Endothelial cell of umbilical vein (primary cell): ENCODE measurements at regions not wholly inside any gene's neighbourhood (a gene's known extent, or its start where the extent isn't known, plus 50 kb on each side); places are given as distances from the start of the nearest gene placed in this dataset.
A peak's percentile ranks its signal among the peaks of the same experiment; 100 is the strongest.

Source experiments
- BruUV-seq: library from RNA; stranded (reverse); fragments of 400-500 nt; replicated peaks from 2 replicates; lab custom pipeline; 2021; lab: Mats Ljungman, UMichigan
- CTCF ChIA-PET: fragments of 300-600, 350-600 bp; sonication (Branson Sonifier 250); formaldehyde crosslinking; loops from one replicate; lab custom pipeline; 2021; ENCODE audit warnings: antibody characterized with exemption, inconsistent platforms; lab: Charles Lee
- POLR2A ChIA-PET: fragments of 300-600, 350-600 bp; sonication (Branson Sonifier 250); formaldehyde crosslinking; loops from one replicate; lab custom pipeline; 2021; ENCODE audit warnings: antibody characterized with exemption, inconsistent platforms; lab: Charles Lee
- DNase-seq: peaks from one replicate; pipeline ENCODE4 v3.0.0-alpha.2; 2011; ENCODE audit warnings: low read depth, low spot score
- FAIRE-seq: peaks from 2 replicates; lab custom pipeline; 2011; peaks lifted over from hg19 to GRCh38; lab: Jason Lieb, UNC
- H2AFZ ChIP-seq: 2 replicates; pipeline ENCODE4 v1.6.0; 2012; ENCODE audit warnings: low read depth, low read length, control low read depth, inconsistent platforms
- H3K27ac ChIP-seq: 2 replicates; pipeline ENCODE4 v1.5.1; 2011; ENCODE audit warnings: low read depth, mild to moderate bottlenecking, control low read depth, low read length, moderate library complexity; ENCODE audit not compliant: insufficient read depth
- H3K27me3 ChIP-seq, 2 experiments: 2 replicates each; pipeline versions ENCODE4 v1.6.0 to v1.6.1; 2011; ENCODE audit warnings: low read length in 2 of 2, mixed read lengths in 1 of 2; ENCODE audit not compliant: control insufficient read depth in 2 of 2, insufficient read depth in 2 of 2
- H3K36me3 ChIP-seq, 2 experiments: 2 replicates in 1 of 2; 3 replicates in 1 of 2; pipeline ENCODE4 v1.5.1; 2011; ENCODE audit warnings: low read length in 2 of 2, mild to moderate bottlenecking in 1 of 2, moderate library complexity in 1 of 2; ENCODE audit not compliant: control insufficient read depth in 2 of 2, insufficient read depth in 2 of 2; ENCODE audit errors: extremely low read depth in 1 of 2
- H3K4me1 ChIP-seq: 3 replicates; pipeline ENCODE4 v1.5.1; 2011; ENCODE audit warnings: mild to moderate bottlenecking, low read length; ENCODE audit not compliant: control insufficient read depth, insufficient read depth; ENCODE audit errors: extremely low read depth
- H3K4me2 ChIP-seq: 2 replicates; pipeline ENCODE4 v1.6.1; 2011; ENCODE audit warnings: low read length, control low read depth, mixed read lengths; ENCODE audit not compliant: insufficient read depth
- H3K4me3 ChIP-seq, 3 experiments: fragments of 200-600 bp in 1 of 3; sonication (generic), shearing (Covaris generic) in 1 of 3; replicated peaks in 1 of 3; 2 replicates each; pipeline ENCODE4 v1.5.1; 2011 to 2016; ENCODE audit warnings: control low read depth in 3 of 3, low read length in 3 of 3, mild to moderate bottlenecking in 2 of 3, inconsistent platforms in 1 of 3, low read depth in 1 of 3, moderate library complexity in 1 of 3; ENCODE audit not compliant: insufficient read depth in 1 of 3
- H3K79me2 ChIP-seq: 2 replicates; pipeline ENCODE4 v1.6.0; 2012; ENCODE audit warnings: low read length, inconsistent platforms; ENCODE audit not compliant: control insufficient read depth, insufficient read depth
- H3K9ac ChIP-seq: replicated peaks from 2 replicates; pipeline ENCODE3; 2011; ENCODE audit warnings: low read length, control low read depth; ENCODE audit not compliant: insufficient read depth; ENCODE audit errors: extremely low read depth
- H3K9me1 ChIP-seq: replicated peaks from 3 replicates; pipeline ENCODE4 v1.6.0; 2011; ENCODE audit warnings: mild to moderate bottlenecking, low read length; ENCODE audit not compliant: control insufficient read depth, insufficient read depth; ENCODE audit errors: extremely low read depth
- H3K9me3 ChIP-seq: replicated peaks from 2 replicates; pipeline ENCODE4 v1.5.1; 2012; ENCODE audit warnings: low read length, inconsistent platforms; ENCODE audit not compliant: control insufficient read depth, insufficient read depth
- H4K20me1 ChIP-seq: replicated peaks from 2 replicates; pipeline ENCODE3; 2011; ENCODE audit warnings: mild to moderate bottlenecking, low read length; ENCODE audit not compliant: control insufficient read depth, insufficient read depth; ENCODE audit errors: extremely low read depth
- CTCF ChIP-seq, 2 donors: IDR thresholded peaks; 1 replicate in 1 of 2; 2 replicates in 1 of 2; pipeline ENCODE4 v1.5.1; 2011; ENCODE audit warnings: low read length in 2 of 2, mild to moderate bottlenecking in 2 of 2, moderate library complexity in 2 of 2, control low read depth in 1 of 2, inconsistent platforms in 1 of 2, low read depth in 1 of 2; ENCODE audit not compliant: insufficient read depth in 1 of 2; ENCODE audit errors: extremely low read depth in 1 of 2
- EZH2 ChIP-seq: IDR thresholded peaks from 2 replicates; pipeline ENCODE4 v1.6.1; 2012; ENCODE audit warnings: borderline replicate concordance, low read depth, mild to moderate bottlenecking, moderate library complexity, low read length, inconsistent platforms; ENCODE audit not compliant: severe bottlenecking
- FOS ChIP-seq: IDR thresholded peaks from 2 replicates; pipeline ENCODE4 v1.6.1; 2011; ENCODE audit warnings: mild to moderate bottlenecking, low read length, moderate library complexity, borderline replicate concordance; ENCODE audit not compliant: insufficient read depth
- GATA2 ChIP-seq: IDR thresholded peaks from 2 replicates; pipeline ENCODE4 v1.7.0; 2011; ENCODE audit warnings: low read depth, mild to moderate bottlenecking, moderate library complexity, mixed read lengths, low read length; ENCODE audit not compliant: insufficient read length, insufficient read depth
- JUN ChIP-seq: IDR thresholded peaks from 2 replicates; pipeline ENCODE4 v1.6.1; 2011; ENCODE audit warnings: borderline replicate concordance, low read depth; ENCODE audit not compliant: insufficient read length, insufficient read depth
- MAX ChIP-seq: IDR thresholded peaks from 2 replicates; pipeline ENCODE4 v1.6.1; 2011; ENCODE audit not compliant: insufficient read depth, insufficient read length
- MYC ChIP-seq: IDR thresholded peaks from one replicate; pipeline ENCODE4 v1.6.1; 2011; ENCODE audit warnings: mild to moderate bottlenecking, low read depth, low read length
- POLR2A ChIP-seq: IDR thresholded peaks from 2 replicates; pipeline ENCODE4 v1.6.1; 2012; ENCODE audit warnings: low read depth, mild to moderate bottlenecking, control low read depth, low read length
- POLR2AphosphoS5 ChIP-seq: IDR thresholded peaks from 2 replicates; pipeline ENCODE4 v1.6.1; 2012; ENCODE audit warnings: low read depth, mild to moderate bottlenecking, control low read depth, low read length, moderate library complexity; ENCODE audit not compliant: insufficient read depth
- dilution Hi-C: fragments of 300-500 bp; cut with MboI; formaldehyde crosslinking; loops from one replicate; pipeline ENCODE4 v1.15.0; 2019; ENCODE audit warnings: low sequenced_read_pairs; ENCODE audit not compliant: extremely low pct_ligation_motif_present
- intact Hi-C: fragments of 100-400 bp; cut with micrococcal nuclease; formaldehyde crosslinking; loops from one replicate; pipeline ENCODE4 v1.10.0; 2022

- dilution Hi-C loops (no loop called here), intact Hi-C loops (loop anchor here (10.0 kb wide), 1 partner anchor 1223 kb away; no protein-coding TSS in a partner anchor)
- no peak overlapping the region for H3K9ac ChIP-seq
- H2AFZ ChIP-seq: no peak overlapping the region
- no peaks in the 10 kb centered on the region for H4K20me1 ChIP-seq
- DNase-seq: peak; percentile 44
- peak overlapping the region; percentile 40 for H3K27ac ChIP-seq
- H3K36me3 ChIP-seq: no peaks in the 10 kb centered on the region
- BruUV-seq: no TSS peak
- no peaks in the 10 kb centered on the region for H3K9me1 ChIP-seq
- no peaks in the 10 kb centered on the region for H3K9me3 ChIP-seq
- H3K4me2 ChIP-seq: peak overlapping the region; percentile 43
- TF ChIP-seq FOS (peak; percentile 44), POLR2A (no peak), JUN (peak; percentile 4)
- FAIRE-seq: peak; percentile 69
- peaks cover 70% of the 10 kb centered on the region for H3K4me1 ChIP-seq
- H3K79me2 ChIP-seq: no peaks in the 10 kb centered on the region
- ChIA-PET CTCF (interaction anchor here (1.2 to 1.9 kb wide), 5 partner anchors 17 to 156 kb away, joined by 3 to 8 read pairs (median 6); no protein-coding TSS in a partner anchor), POLR2A (no interaction called here)
- no peaks in the 10 kb centered on the region for H3K27me3 ChIP-seq
- no peak overlapping the region for H3K4me3 ChIP-seq
These were observed 57.3 kb upstream of the MYRIP start for GRCh38 chr3:39752019-39752637.

- no TSS peak for BruUV-seq
- H3K9me3 ChIP-seq: no peaks in the 10 kb centered on the region
- DNase-seq (peak; percentile 38), FAIRE-seq (peak; percentile 83)
- H3K27ac ChIP-seq: peak overlapping the region; percentile 40
- H3K4me3 ChIP-seq: no peak overlapping the region
- no peaks in the 10 kb centered on the region for H3K79me2 ChIP-seq
- dilution Hi-C loops (no loop called here), intact Hi-C loops (loop anchor here (10.0 kb wide), 1 partner anchor 1222 kb away; no protein-coding TSS in a partner anchor)
- no peaks in the 10 kb centered on the region for H3K36me3 ChIP-seq
- peak overlapping the region; percentile 43 for H3K4me2 ChIP-seq
- H3K9ac ChIP-seq: no peak overlapping the region
- CTCF ChIA-PET: interaction anchor here (1.4 to 1.9 kb wide), 4 partner anchors 27 to 155 kb away, joined by 4 to 8 read pairs (median 6); no protein-coding TSS in a partner anchor
- peak; percentile 25 for TF ChIP-seq POLR2AphosphoS5
- no peak for TF ChIP-seq JUN
- no peak for TF ChIP-seq POLR2A
- peak; percentile 90 for TF ChIP-seq FOS
- TF ChIP-seq GATA2: peak; percentile 80
- no peak for TF ChIP-seq MYC
- no peak for TF ChIP-seq CTCF (IDR thresholded peaks at IDR 0.05; ENCODE audit: extremely low read depth in 1 of 2, insufficient read depth in 1 of 2, low read depth in 1 of 2, low read length in 2 of 2)
- no peak for TF ChIP-seq MAX
- TF ChIP-seq EZH2: no peak
- H3K9me1 ChIP-seq: no peaks in the 10 kb centered on the region
- H3K27me3 ChIP-seq: no peaks in the 10 kb centered on the region
- peaks cover 70% of the 10 kb centered on the region for H3K4me1 ChIP-seq
- POLR2A ChIA-PET: no interaction called here
- no peak overlapping the region for H2AFZ ChIP-seq
- no peaks in the 10 kb centered on the region for H4K20me1 ChIP-seq
These were observed 56.7 kb upstream of the MYRIP start for GRCh38 chr3:39752751-39753150.
